B cell (primary cell): ENCODE measurements at regions not wholly inside any gene's neighbourhood (a gene's known extent, or its start where the extent isn't known, plus 50 kb on each side); places are given as distances from the start of the nearest gene placed in this dataset.

Experiments used
- ATAC-seq: fragments of 200-7000 bp; cut with Tn5 transposase; one replicate; pipeline ENCODE4 v1.10.0; 2021; ENCODE audit warnings: low read depth, mild to moderate bottlenecking, moderate number of reproducible peaks, moderate library complexity
- CTCF ChIA-PET: fragments of 350-600 bp; sonication (Branson Sonifier 250); formaldehyde crosslinking; loops from one replicate; lab custom pipeline; 2021; ENCODE audit warnings: antibody characterized with exemption, inconsistent platforms; lab: Charles Lee
- POLR2A ChIA-PET: fragments of 350-600 bp; sonication (Branson Sonifier 250); formaldehyde crosslinking; loops from one replicate; lab custom pipeline; 2021; ENCODE audit warnings: antibody characterized with exemption; lab: Charles Lee
- DNase-seq: peaks from one replicate; pipeline ENCODE4 v3.0.0; 2013
- H2AFZ ChIP-seq: 2 replicates; pipeline ENCODE4 v1.6.1; 2012; ENCODE audit warnings: mild to moderate bottlenecking, low read depth, low read length; ENCODE audit not compliant: insufficient read depth, poor library complexity, severe bottlenecking
- H3K27ac ChIP-seq, 2 donors: 1 replicate in 1 of 2; 2 replicates in 1 of 2; pipeline ENCODE4 v1.5.1; 2012 to 2013; ENCODE audit warnings: low read length in 2 of 2, mild to moderate bottlenecking in 2 of 2, moderate library complexity in 1 of 2
- H3K27me3 ChIP-seq, 4 experiments: fragments of 200-600 bp in 1 of 4; sonication (generic) in 1 of 4; replicated peaks in 1 of 4; 1 replicate in 2 of 4; 2 replicates in 2 of 4; pipeline versions ENCODE4 v1.6.1 to v1.7.0; 2013 to 2016; ENCODE audit warnings: low read length in 3 of 4, mild to moderate bottlenecking in 2 of 4, mixed read lengths in 1 of 4, moderate library complexity in 1 of 4; ENCODE audit not compliant: insufficient read depth in 4 of 4, control insufficient read depth in 3 of 4; ENCODE audit errors: control extremely low read depth in 1 of 4
- H3K36me3 ChIP-seq, 2 experiments: replicated peaks in 1 of 2; 1 replicate in 1 of 2; 2 replicates in 1 of 2; pipeline versions ENCODE4 v1.6.1 to v1.7.1; 2013; ENCODE audit warnings: low read length in 1 of 2; ENCODE audit not compliant: insufficient read depth in 2 of 2, control insufficient read depth in 1 of 2; ENCODE audit errors: control extremely low read depth in 1 of 2, extremely low read depth in 1 of 2
- H3K4me1 ChIP-seq, 2 donors: fragments of 200-600 bp in 1 of 2; sonication (generic) in 1 of 2; 1 replicate in 1 of 2; 2 replicates in 1 of 2; pipeline versions ENCODE4 v1.5.1 to v1.6.1; 2013 to 2017; ENCODE audit warnings: low read length in 2 of 2; ENCODE audit not compliant: control insufficient read depth in 2 of 2, insufficient read depth in 2 of 2
- H3K4me2 ChIP-seq: replicated peaks from 2 replicates; pipeline ENCODE3; 2012; ENCODE audit warnings: mild to moderate bottlenecking, low read depth, low read length; ENCODE audit not compliant: poor library complexity, severe bottlenecking
- H3K4me3 ChIP-seq, 5 experiments: fragments of 200-600 bp in 1 of 5; sonication (generic) in 1 of 5; 1 replicate in 3 of 5; 2 replicates in 2 of 5; pipeline versions ENCODE4 v1.5.1 to v1.7.0; 2011 to 2016; ENCODE audit warnings: low read length in 4 of 5, mild to moderate bottlenecking in 4 of 5, low read depth in 2 of 5, control low read depth in 1 of 5, moderate library complexity in 1 of 5; ENCODE audit not compliant: insufficient read depth in 1 of 5; ENCODE audit errors: control extremely low read depth in 1 of 5, extremely low read depth in 1 of 5
- H3K79me2 ChIP-seq: fragments of 200-600 bp; sonication (generic); one replicate; pipeline ENCODE4 v1.6.0; 2016; ENCODE audit warnings: low read length; ENCODE audit not compliant: control insufficient read depth, insufficient read depth
- H3K9ac ChIP-seq: fragments of 200-600 bp; sonication (generic); 2 replicates; pipeline ENCODE4 v1.6.1; 2017; ENCODE audit warnings: mild to moderate bottlenecking, low read length, moderate library complexity
- H3K9me3 ChIP-seq, 3 donors: one replicate each; pipeline versions ENCODE4 v1.6.1 to v1.7.1; 2013; ENCODE audit warnings: low read length in 2 of 3; ENCODE audit not compliant: control insufficient read depth in 2 of 3, insufficient read depth in 1 of 3; ENCODE audit errors: control extremely low read depth in 1 of 3
- H4K20me1 ChIP-seq: 2 replicates; pipeline ENCODE4 v1.6.0; 2012; ENCODE audit warnings: mild to moderate bottlenecking, low read length; ENCODE audit not compliant: insufficient read depth, control insufficient read depth, poor library complexity, severe bottlenecking
- H3K27ac Mint-ChIP-seq: one replicate; pipeline ENCODE4 v1.8.0; 2021; ENCODE audit warnings: mixed read lengths
- H3K27me3 Mint-ChIP-seq: one replicate; pipeline ENCODE4 v1.8.0; 2021; ENCODE audit warnings: mixed read lengths
- H3K4me1 Mint-ChIP-seq: one replicate; pipeline ENCODE4 v1.8.0; 2021; ENCODE audit warnings: mixed read lengths
- H3K4me3 Mint-ChIP-seq: one replicate; pipeline ENCODE4 v1.8.0; 2021; ENCODE audit warnings: mixed read lengths
- H3K9me3 Mint-ChIP-seq: one replicate; pipeline ENCODE4 v1.8.0; 2022; ENCODE audit warnings: mixed read lengths; ENCODE audit not compliant: insufficient read depth
- CTCF ChIP-seq: fragments of 200-600 bp; IDR thresholded peaks from one replicate; pipeline ENCODE4 v1.8.0; 2022; ENCODE audit warnings: antibody characterized with exemption, mild to moderate bottlenecking
- EZH2 ChIP-seq: IDR thresholded peaks from 2 replicates; pipeline ENCODE4 v1.6.1; 2012; ENCODE audit warnings: borderline replicate concordance, low read depth, mild to moderate bottlenecking, moderate library complexity, low read length; ENCODE audit not compliant: insufficient read depth, poor library complexity, severe bottlenecking
- WGBS: methylation state at CpG from one replicate; pipeline ENCODE4 v1.1.5; 2013; ENCODE audit warnings: missing lambda C conversion rate; ENCODE audit not compliant: insufficient coverage; 5-methylcytosine and 5-hydroxymethylcytosine counted together
- intact Hi-C: fragments of 100-400 bp; cut with micrococcal nuclease; formaldehyde crosslinking; loops from one replicate; pipeline ENCODE4 v1.10.0; 2022

DNA sequence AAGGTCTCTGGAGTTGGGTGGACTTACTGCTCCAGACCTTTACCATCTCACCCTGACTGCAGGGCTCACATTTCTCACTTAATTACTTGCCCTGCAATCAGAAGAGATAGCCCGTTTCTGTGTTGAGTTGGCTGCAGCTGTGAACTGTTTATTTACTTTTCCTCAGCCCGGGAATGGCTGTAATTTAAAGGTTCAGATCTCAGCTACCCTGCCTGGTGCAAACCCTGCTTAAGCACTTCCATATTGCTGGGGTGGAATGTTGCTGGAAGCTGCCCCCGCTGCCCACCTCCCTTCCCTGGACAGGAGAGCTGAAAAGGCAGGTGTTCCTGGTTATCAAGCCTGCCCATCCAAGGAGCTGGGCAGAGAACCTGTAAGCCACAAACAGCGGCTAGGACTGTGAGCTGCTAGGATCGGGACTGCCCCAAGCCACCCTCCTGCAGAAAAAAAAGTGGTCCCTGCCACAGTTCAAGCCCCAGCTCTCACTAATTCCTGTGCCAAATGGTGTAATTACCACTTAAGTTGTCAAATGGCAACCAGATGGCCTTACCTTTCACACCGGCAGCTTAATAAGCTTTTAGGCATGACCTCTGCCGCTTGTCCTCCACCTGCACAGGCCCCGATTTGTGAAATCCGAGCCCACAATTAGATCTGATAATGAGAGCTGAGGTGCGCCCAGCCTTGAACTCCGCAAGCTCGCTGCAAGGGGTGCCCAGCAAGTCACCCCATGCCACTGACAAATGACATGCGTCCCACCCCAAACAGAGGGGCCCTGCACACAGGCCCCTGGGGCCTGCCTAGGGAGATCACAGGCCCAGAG, 269.8 kb downstream of the C16orf95 start:
- no peaks in the 10 kb centered on the region for H3K36me3 ChIP-seq
- no peaks in the 10 kb centered on the region for H3K4me1 ChIP-seq
- 97% methylated on average over 11 of the region's 13 CpGs for WGBS
- Mint-ChIP-seq H3K9me3 (no peaks in the 10 kb centered on the region), H3K4me1 (no peaks in the 10 kb centered on the region), H3K27ac (no peak overlapping the region), H3K27me3 (peaks cover 3% of the 10 kb centered on the region), H3K4me3 (no peak overlapping the region)
- CTCF ChIA-PET, result no interaction called here
- H2AFZ ChIP-seq, result no peak overlapping the region
- DNase-seq (no peak), ATAC-seq (no peak)
- H3K27me3 ChIP-seq, result peaks cover 0 to 2% (median 0%) of the 10 kb centered on the region in 4 experiments
- H3K9ac ChIP-seq, result no peak overlapping the region
- POLR2A ChIA-PET, result no interaction called here
- no peak overlapping the region for H3K4me2 ChIP-seq
- H3K79me2 ChIP-seq, result no peaks in the 10 kb centered on the region
- H4K20me1 ChIP-seq, result no peaks in the 10 kb centered on the region
- no peak for TF ChIP-seq CTCF
- TF ChIP-seq EZH2, result no peak
- H3K4me3 ChIP-seq, result no peak overlapping the region
- peaks cover 0 to 3% (median 0%) of the 10 kb centered on the region in 3 donors for H3K9me3 ChIP-seq
- no peak overlapping the region for H3K27ac ChIP-seq
- intact Hi-C loops, result no loop called here

GRCh38 chr16:87048038-87048729, 269.0 kb downstream of the C16orf95 start:
- TF ChIP-seq EZH2, result no peak
- TF ChIP-seq CTCF, result no peak
- Histone ChIP-seq H3K9ac (no peak overlapping the region), H2AFZ (no peak overlapping the region), H3K4me3 (no peak overlapping the region), H3K27me3 (peaks cover 0 to 2% (median under 1%) of the 10 kb centered on the region in 4 experiments), H3K9me3 (peaks cover 0 to 6% (median 0%) of the 10 kb centered on the region in 3 donors), H3K36me3 (no peaks in the 10 kb centered on the region), H3K27ac (no peak overlapping the region), H3K4me2 (no peak overlapping the region), H3K4me1 (no peaks in the 10 kb centered on the region), H3K79me2 (no peaks in the 10 kb centered on the region), H4K20me1 (no peaks in the 10 kb centered on the region)
- intact Hi-C loops, result no loop called here
- Mint-ChIP-seq H3K4me1 (no peaks in the 10 kb centered on the region), H3K9me3 (no peaks in the 10 kb centered on the region), H3K27ac (no peak overlapping the region), H3K27me3 (peaks cover 6% of the 10 kb centered on the region), H3K4me3 (no peak overlapping the region)
- DNase-seq (no peak), ATAC-seq (no peak)
- WGBS, result 96% methylated on average over 7 of the region's 9 CpGs
- CTCF ChIA-PET, result no interaction called here
- POLR2A ChIA-PET, result no interaction called here
